ENCODE measurements at regions not wholly inside any gene's neighbourhood (a gene's known extent, or its start where the extent isn't known, plus 50 kb on each side); places are given as distances from the start of the nearest gene placed in this dataset.

- no peak for TF ChIP-seq POLR2A (IDR thresholded peaks at IDR 0.05)
- no peak for TF ChIP-seq CTCF (IDR thresholded peaks at IDR 0.05)
These were observed 482.5 kb upstream of the UBE2E2 start for GRCh38 chr3:22720596-22720995.

Data from stomach (tissue), 4 donors.